ENCODE measurements at regions not wholly inside any gene's neighbourhood (a gene's known extent, or its start where the extent isn't known, plus 50 kb on each side); places are given as distances from the start of the nearest gene placed in this dataset.

DNA sequence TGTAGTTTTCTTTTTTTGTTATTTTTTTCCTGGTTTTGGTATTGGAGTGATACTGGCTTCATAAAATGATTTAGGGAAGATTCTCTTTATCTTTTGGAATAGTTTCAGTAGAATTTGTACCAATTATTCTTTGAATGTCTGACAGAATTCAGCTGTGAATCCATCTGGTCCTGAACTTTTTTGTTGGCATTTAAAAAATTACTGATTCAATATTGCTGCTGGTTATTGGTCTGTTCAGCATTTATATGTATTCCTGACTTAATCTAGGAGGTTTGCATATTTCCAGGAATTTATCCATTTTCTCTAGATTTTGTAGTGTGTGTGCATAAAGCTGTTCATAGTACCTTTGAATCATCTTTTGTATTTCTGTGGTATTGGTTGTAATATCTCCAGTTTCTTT is 100.2 kb downstream of the NXNL2 start:
- Histone ChIP-seq H3K27me3 (replicated peaks in 1 of 4; ENCODE audit: control extremely low read depth in 1 of 4, control insufficient read depth in 3 of 4, insufficient read depth in 4 of 4, low read length in 3 of 4) (peaks cover 0 to 14% (median 0%) of the 10 kb centered on the region in 4 experiments), H3K9ac (ENCODE audit: low read length) (no peak overlapping the region), H4K20me1 (ENCODE audit: control insufficient read depth, insufficient read depth, low read length, poor library complexity, severe bottlenecking) (no peaks in the 10 kb centered on the region), H3K4me3 (ENCODE audit: control extremely low read depth in 1 of 5, extremely low read depth in 1 of 5, insufficient read depth in 1 of 5, low read depth in 2 of 5, low read length in 4 of 5) (no peak overlapping the region), H3K4me2 (replicated peaks; ENCODE audit: low read depth, low read length, poor library complexity, severe bottlenecking) (no peak overlapping the region), H3K9me3 (ENCODE audit: control extremely low read depth in 1 of 3, control insufficient read depth in 2 of 3, insufficient read depth in 1 of 3, low read length in 2 of 3) (peaks cover 0 to 11% (median 3%) of the 10 kb centered on the region in 3 donors), H3K27ac (ENCODE audit: low read length in 2 of 2) (no peak overlapping the region), H3K36me3 (replicated peaks in 1 of 2; ENCODE audit: control extremely low read depth in 1 of 2, control insufficient read depth in 1 of 2, extremely low read depth in 1 of 2, insufficient read depth in 2 of 2, low read length in 1 of 2) (no peaks in the 10 kb centered on the region), H2AFZ (ENCODE audit: insufficient read depth, low read depth, low read length, poor library complexity, severe bottlenecking) (no peak overlapping the region), H3K79me2 (ENCODE audit: control insufficient read depth, insufficient read depth, low read length) (no peaks in the 10 kb centered on the region), H3K4me1 (ENCODE audit: control insufficient read depth in 2 of 2, insufficient read depth in 2 of 2, low read length in 2 of 2) (no peaks in the 10 kb centered on the region)
- ATAC-seq (ENCODE audit: low read depth), result no peak
- intact Hi-C loops (cut with micrococcal nuclease), result no loop called here
- Mint-ChIP-seq H3K27me3 (peaks cover 19% of the 10 kb centered on the region), H3K9me3 (ENCODE audit: insufficient read depth) (peaks cover 13% of the 10 kb centered on the region), H3K4me3 (no peak overlapping the region), H3K4me1 (no peaks in the 10 kb centered on the region), H3K27ac (no peak overlapping the region)
- TF ChIP-seq EZH2 (IDR thresholded peaks at IDR 0.05; ENCODE audit: borderline replicate concordance, insufficient read depth, low read depth, low read length, poor library complexity, severe bottlenecking), result no peak
- TF ChIP-seq, protein P1, sequence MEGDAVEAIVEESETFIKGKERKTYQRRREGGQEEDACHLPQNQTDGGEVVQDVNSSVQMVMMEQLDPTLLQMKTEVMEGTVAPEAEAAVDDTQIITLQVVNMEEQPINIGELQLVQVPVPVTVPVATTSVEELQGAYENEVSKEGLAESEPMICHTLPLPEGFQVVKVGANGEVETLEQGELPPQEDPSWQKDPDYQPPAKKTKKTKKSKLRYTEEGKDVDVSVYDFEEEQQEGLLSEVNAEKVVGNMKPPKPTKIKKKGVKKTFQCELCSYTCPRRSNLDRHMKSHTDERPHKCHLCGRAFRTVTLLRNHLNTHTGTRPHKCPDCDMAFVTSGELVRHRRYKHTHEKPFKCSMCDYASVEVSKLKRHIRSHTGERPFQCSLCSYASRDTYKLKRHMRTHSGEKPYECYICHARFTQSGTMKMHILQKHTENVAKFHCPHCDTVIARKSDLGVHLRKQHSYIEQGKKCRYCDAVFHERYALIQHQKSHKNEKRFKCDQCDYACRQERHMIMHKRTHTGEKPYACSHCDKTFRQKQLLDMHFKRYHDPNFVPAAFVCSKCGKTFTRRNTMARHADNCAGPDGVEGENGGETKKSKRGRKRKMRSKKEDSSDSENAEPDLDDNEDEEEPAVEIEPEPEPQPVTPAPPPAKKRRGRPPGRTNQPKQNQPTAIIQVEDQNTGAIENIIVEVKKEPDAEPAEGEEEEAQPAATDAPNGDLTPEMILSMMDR (IDR thresholded peaks at IDR 0.05), result no peak
- ChIA-PET POLR2A (no interaction called here), CTCF (no interaction called here)
- no peak for DNase-seq

DNA sequence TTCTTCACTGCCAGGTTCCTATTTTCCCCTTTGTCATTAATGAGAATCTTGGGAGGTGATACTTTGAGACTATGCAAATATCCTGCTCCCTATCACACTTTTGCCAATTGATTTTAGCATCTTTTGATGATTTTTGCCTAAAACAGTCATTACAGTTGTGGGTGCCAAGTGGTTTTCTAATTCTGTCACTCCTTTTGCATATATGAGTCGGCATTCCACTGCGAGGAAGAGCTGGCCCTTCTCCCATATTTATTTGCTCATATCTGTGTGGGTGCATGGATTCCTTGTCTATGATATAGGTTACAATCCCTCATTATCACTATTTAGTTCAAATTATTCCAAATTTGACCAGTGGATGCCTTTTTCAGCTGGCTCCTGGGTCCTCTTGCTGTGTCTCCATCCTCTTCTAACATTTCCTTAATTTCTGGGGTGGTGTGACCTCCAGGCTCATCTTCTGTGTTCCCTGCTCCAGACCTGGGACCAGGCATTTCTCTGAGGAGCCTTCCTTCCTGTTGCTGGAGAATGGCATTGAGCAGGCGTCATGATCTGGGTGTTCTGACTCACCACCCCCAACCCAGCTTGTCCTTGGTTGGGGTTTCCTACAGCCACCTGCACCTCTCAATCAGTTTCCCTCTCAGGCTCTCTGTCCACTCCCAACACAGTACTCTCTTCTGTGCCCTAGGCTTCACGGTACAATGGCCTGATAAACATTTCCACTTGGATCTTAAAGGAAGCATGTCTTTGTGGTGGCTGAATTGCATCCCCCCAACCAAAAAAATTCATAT is 106.7 kb downstream of the NXNL2 start:
- no peak for ATAC-seq (ENCODE audit: low read depth)
- DNase-seq, result no peak
- no peaks in the 10 kb centered on the region for H3K4me1 ChIP-seq (ENCODE audit: control insufficient read depth in 2 of 2, insufficient read depth in 2 of 2, low read length in 2 of 2)
- H3K4me3 Mint-ChIP-seq, result no peak overlapping the region
- no peaks in the 10 kb centered on the region for H4K20me1 ChIP-seq (ENCODE audit: control insufficient read depth, insufficient read depth, low read length, poor library complexity, severe bottlenecking)
- peaks cover 27% of the 10 kb centered on the region for H3K27me3 Mint-ChIP-seq
- no peak overlapping the region for H3K4me3 ChIP-seq (ENCODE audit: control extremely low read depth in 1 of 5, extremely low read depth in 1 of 5, insufficient read depth in 1 of 5, low read depth in 2 of 5, low read length in 4 of 5)
- H3K27ac ChIP-seq (ENCODE audit: low read length in 2 of 2), result no peak overlapping the region
- 94% methylated on average over 2 of the region's 4 CpGs for WGBS (ENCODE audit: insufficient coverage)
- no peaks in the 10 kb centered on the region for H3K79me2 ChIP-seq (ENCODE audit: control insufficient read depth, insufficient read depth, low read length)
- H2AFZ ChIP-seq (ENCODE audit: insufficient read depth, low read depth, low read length, poor library complexity, severe bottlenecking), result no peak overlapping the region
- no peaks in the 10 kb centered on the region for H3K4me1 Mint-ChIP-seq
- H3K4me2 ChIP-seq (replicated peaks; ENCODE audit: low read depth, low read length, poor library complexity, severe bottlenecking), result no peak overlapping the region
- peaks cover 9% of the 10 kb centered on the region for H3K9me3 Mint-ChIP-seq (ENCODE audit: insufficient read depth)
- no peak overlapping the region for H3K9ac ChIP-seq (ENCODE audit: low read length)
- H3K27me3 ChIP-seq (replicated peaks in 1 of 4; ENCODE audit: control extremely low read depth in 1 of 4, control insufficient read depth in 3 of 4, insufficient read depth in 4 of 4, low read length in 3 of 4), result peaks cover 0 to 14% (median 0%) of the 10 kb centered on the region in 4 experiments
- ChIA-PET CTCF (no interaction called here), POLR2A (no interaction called here)
- no peak overlapping the region for H3K27ac Mint-ChIP-seq
- no peaks in the 10 kb centered on the region for H3K36me3 ChIP-seq (replicated peaks in 1 of 2; ENCODE audit: control extremely low read depth in 1 of 2, control insufficient read depth in 1 of 2, extremely low read depth in 1 of 2, insufficient read depth in 2 of 2, low read length in 1 of 2)
- intact Hi-C loops (cut with micrococcal nuclease), result no loop called here
- TF ChIP-seq, protein P1 (IDR thresholded peaks at IDR 0.05), result no peak
- no peak for TF ChIP-seq EZH2 (IDR thresholded peaks at IDR 0.05; ENCODE audit: borderline replicate concordance, insufficient read depth, low read depth, low read length, poor library complexity, severe bottlenecking)
- H3K9me3 ChIP-seq (ENCODE audit: control extremely low read depth in 1 of 3, control insufficient read depth in 2 of 3, insufficient read depth in 1 of 3, low read length in 2 of 3), result peaks cover 0 to 8% (median 3%) of the 10 kb centered on the region in 3 donors

Data from B cell (primary cell).